ENCODE measurements at regions not wholly inside any gene's neighbourhood (a gene's known extent, or its start where the extent isn't known, plus 50 kb on each side); places are given as distances from the start of the nearest gene placed in this dataset.

GRCh38 chr5:165504674-165505073 lies 1999.3 kb downstream of the MAT2B start:
- H3K4me1 Mint-ChIP-seq = no peaks in the 10 kb centered on the region
- ChIA-PET CTCF (ENCODE audit: partially characterized antibody) (no interaction called here), POLR2A (ENCODE audit: partially characterized antibody) (no interaction called here)
- peaks cover 0 to 3% of the 10 kb centered on the region in 2 donors for H3K9me3 ChIP-seq (ENCODE audit: control insufficient read depth in 1 of 2, low read length in 2 of 2)
- H3K9me3 Mint-ChIP-seq = peaks cover 2 to 14% (median 8%) of the 10 kb centered on the region in 8 donors
- DNase-seq = no peak
- no peaks in the 10 kb centered on the region for H3K27me3 ChIP-seq (ENCODE audit: insufficient read depth, low read length)
- intact Hi-C loops (cut with micrococcal nuclease) = no loop called here
- no peaks in the 10 kb centered on the region for H3K36me3 ChIP-seq (ENCODE audit: insufficient read depth, low read length)
- no peaks in the 10 kb centered on the region for H3K36me3 Mint-ChIP-seq
- no peak overlapping the region for H3K4me3 ChIP-seq (ENCODE audit: low read length in 2 of 2)
- H3K27ac ChIP-seq (ENCODE audit: low read depth, low read length) = no peak overlapping the region
- H3K4me3 Mint-ChIP-seq = no peak overlapping the region
- no peak overlapping the region for H3K27ac Mint-ChIP-seq
- H3K4me1 ChIP-seq (ENCODE audit: insufficient read depth, low read length) = no peaks in the 10 kb centered on the region
- no peaks in the 10 kb centered on the region for H3K27me3 Mint-ChIP-seq

DNA sequence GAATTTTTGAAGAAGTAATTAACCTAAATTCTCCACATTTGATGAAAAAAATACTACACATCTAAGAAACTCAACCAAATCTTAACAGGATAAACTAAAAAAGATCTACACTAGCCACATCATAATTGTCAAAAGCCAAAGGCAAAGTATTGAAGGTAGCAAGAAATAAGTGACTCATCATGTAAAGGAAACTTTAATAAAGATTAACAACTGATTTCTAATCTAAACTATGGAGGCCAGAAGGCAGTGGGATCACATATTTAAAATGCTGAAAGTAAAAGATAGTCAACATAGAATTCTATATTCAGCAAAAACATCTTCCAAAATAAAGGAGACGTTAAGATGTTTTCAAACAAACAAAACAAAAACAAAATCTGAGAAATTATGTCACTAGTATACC lies 2002.9 kb downstream of the MAT2B start:
- no peaks in the 10 kb centered on the region for H3K4me1 ChIP-seq (ENCODE audit: insufficient read depth, low read length)
- POLR2A ChIA-PET (ENCODE audit: partially characterized antibody) = no interaction called here
- Mint-ChIP-seq H3K4me3 (no peak overlapping the region), H3K4me1 (no peaks in the 10 kb centered on the region), H3K27me3 (no peaks in the 10 kb centered on the region), H3K9me3 (peaks cover 4 to 16% (median 9%) of the 10 kb centered on the region in 8 donors), H3K27ac (no peak overlapping the region), H3K36me3 (no peaks in the 10 kb centered on the region)
- H3K4me3 ChIP-seq (ENCODE audit: low read length in 2 of 2) = no peak overlapping the region
- intact Hi-C loops (cut with micrococcal nuclease) = no loop called here
- no peak for DNase-seq
- H3K27me3 ChIP-seq (ENCODE audit: insufficient read depth, low read length) = no peaks in the 10 kb centered on the region
- CTCF ChIA-PET (ENCODE audit: partially characterized antibody) = no interaction called here
- no peak overlapping the region for H3K27ac ChIP-seq (ENCODE audit: low read depth, low read length)
- H3K36me3 ChIP-seq (ENCODE audit: insufficient read depth, low read length) = no peaks in the 10 kb centered on the region
- peaks cover 0 to 3% of the 10 kb centered on the region in 2 donors for H3K9me3 ChIP-seq (ENCODE audit: control insufficient read depth in 1 of 2, low read length in 2 of 2)

GRCh38 chr5:165508861-165509260 lies 2003.4 kb downstream of the MAT2B start:
- H3K4me3 Mint-ChIP-seq = no peak overlapping the region

DNA sequence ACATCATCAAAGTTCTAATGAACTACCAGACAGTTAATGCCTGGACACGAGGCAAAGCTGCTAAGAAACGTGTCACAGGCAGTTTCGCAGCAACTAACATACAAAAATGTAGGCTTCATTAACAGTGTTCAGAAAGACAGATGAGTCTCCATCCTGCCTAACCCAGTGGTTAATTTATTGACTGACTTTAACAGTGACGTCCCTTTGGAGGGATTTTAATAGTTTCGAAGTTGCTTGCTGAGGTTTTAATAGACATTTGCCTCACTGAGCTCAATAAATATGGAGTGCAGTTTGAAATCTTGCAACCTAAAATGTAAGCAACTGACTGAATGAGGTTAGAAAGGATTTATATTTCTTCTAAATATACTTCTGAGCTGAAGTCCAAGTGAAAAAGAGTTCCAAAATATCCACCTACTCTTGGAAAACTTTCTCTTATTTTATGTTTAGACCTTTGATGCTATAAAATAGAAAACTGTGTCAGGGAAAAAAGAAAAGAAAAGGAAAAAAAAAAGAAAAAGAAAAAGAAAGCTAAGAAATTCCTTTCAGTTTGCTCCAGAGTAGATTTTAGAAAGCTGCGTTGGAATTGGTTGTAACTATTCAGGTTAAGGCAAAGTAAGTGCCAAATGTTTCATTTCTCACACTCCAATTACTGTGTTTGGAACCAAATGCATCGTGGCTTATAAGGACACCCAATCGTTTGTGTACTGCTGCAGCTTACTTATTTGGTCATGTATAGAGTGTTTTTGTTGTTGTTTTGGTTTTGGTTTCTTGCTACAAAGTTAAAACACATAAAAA lies 2016.6 kb downstream of the MAT2B start:
- H3K27ac ChIP-seq (ENCODE audit: low read depth, low read length) = no peak overlapping the region
- Mint-ChIP-seq H3K4me3 (no peak overlapping the region), H3K9me3 (peaks cover 0 to 17% (median 10%) of the 10 kb centered on the region in 8 donors), H3K27me3 (no peaks in the 10 kb centered on the region), H3K4me1 (no peaks in the 10 kb centered on the region), H3K27ac (no peak overlapping the region), H3K36me3 (no peaks in the 10 kb centered on the region)
- CTCF ChIA-PET (ENCODE audit: partially characterized antibody) = no interaction called here
- no peak overlapping the region for H3K4me3 ChIP-seq (ENCODE audit: low read length in 2 of 2)
- intact Hi-C loops (cut with micrococcal nuclease) = no loop called here
- H3K9me3 ChIP-seq (ENCODE audit: control insufficient read depth in 1 of 2, low read length in 2 of 2) = no peaks in the 10 kb centered on the region
- no peaks in the 10 kb centered on the region for H3K36me3 ChIP-seq (ENCODE audit: insufficient read depth, low read length)
- DNase-seq = no peak
- H3K4me1 ChIP-seq (ENCODE audit: insufficient read depth, low read length) = no peaks in the 10 kb centered on the region
- POLR2A ChIA-PET (ENCODE audit: partially characterized antibody) = no interaction called here
- H3K27me3 ChIP-seq (ENCODE audit: insufficient read depth, low read length) = no peaks in the 10 kb centered on the region

More at GRCh38 chr5:165508861-165509260, 2003.4 kb downstream of the MAT2B start:
- Mint-ChIP-seq H3K27me3 (no peaks in the 10 kb centered on the region), H3K27ac (no peak overlapping the region), H3K9me3 (peaks cover 3 to 16% (median 9%) of the 10 kb centered on the region in 8 donors), H3K36me3 (no peaks in the 10 kb centered on the region), H3K4me1 (no peaks in the 10 kb centered on the region)
- intact Hi-C loops (cut with micrococcal nuclease) = no loop called here
- Histone ChIP-seq H3K27ac (ENCODE audit: low read depth, low read length) (no peak overlapping the region), H3K27me3 (ENCODE audit: insufficient read depth, low read length) (no peaks in the 10 kb centered on the region), H3K9me3 (ENCODE audit: control insufficient read depth in 1 of 2, low read length in 2 of 2) (peaks cover 0 to 6% of the 10 kb centered on the region in 2 donors), H3K4me3 (ENCODE audit: low read length in 2 of 2) (no peak overlapping the region), H3K36me3 (ENCODE audit: insufficient read depth, low read length) (no peaks in the 10 kb centered on the region), H3K4me1 (ENCODE audit: insufficient read depth, low read length) (no peaks in the 10 kb centered on the region)
- ChIA-PET CTCF (ENCODE audit: partially characterized antibody) (no interaction called here), POLR2A (ENCODE audit: partially characterized antibody) (no interaction called here)
- DNase-seq = no peak

GRCh38 chr5:165525271-165525670 lies 2019.9 kb downstream of the MAT2B start:
- Mint-ChIP-seq H3K9me3 (peaks cover 0 to 37% (median 14%) of the 10 kb centered on the region in 8 donors), H3K4me3 (no peak overlapping the region), H3K4me1 (no peaks in the 10 kb centered on the region), H3K27me3 (no peaks in the 10 kb centered on the region), H3K36me3 (no peaks in the 10 kb centered on the region), H3K27ac (no peak overlapping the region)
- no peaks in the 10 kb centered on the region for H3K9me3 ChIP-seq (ENCODE audit: control insufficient read depth in 1 of 2, low read length in 2 of 2)
- intact Hi-C loops (cut with micrococcal nuclease) = no loop called here
- POLR2A ChIA-PET (ENCODE audit: partially characterized antibody) = no interaction called here
- no peak for DNase-seq
- H3K4me1 ChIP-seq (ENCODE audit: insufficient read depth, low read length) = no peaks in the 10 kb centered on the region
- H3K27ac ChIP-seq (ENCODE audit: low read depth, low read length) = no peak overlapping the region
- H3K27me3 ChIP-seq (ENCODE audit: insufficient read depth, low read length) = no peaks in the 10 kb centered on the region
- CTCF ChIA-PET (ENCODE audit: partially characterized antibody) = no interaction called here
- no peak overlapping the region for H3K4me3 ChIP-seq (ENCODE audit: low read length in 2 of 2)
- H3K36me3 ChIP-seq (ENCODE audit: insufficient read depth, low read length) = no peaks in the 10 kb centered on the region

DNA sequence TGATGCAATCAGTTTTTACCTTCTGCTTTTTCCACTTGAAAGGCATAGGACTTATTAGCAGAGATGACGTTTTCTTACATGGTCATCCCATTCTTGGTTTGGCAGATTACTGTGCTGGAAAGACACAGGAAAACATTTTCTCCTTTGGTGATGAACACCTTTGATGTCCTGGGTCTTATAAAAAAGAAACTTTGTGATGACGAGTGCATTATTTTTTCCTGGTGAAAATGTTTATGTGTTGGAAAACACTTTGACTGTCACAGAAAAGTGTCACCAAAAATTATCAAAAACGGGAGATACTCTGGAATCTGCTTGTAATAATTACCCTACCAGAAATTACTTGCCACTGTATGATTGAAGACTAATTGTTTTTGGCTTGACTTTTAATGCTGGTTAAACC lies 2020.9 kb downstream of the MAT2B start:
- Histone ChIP-seq H3K4me1 (ENCODE audit: insufficient read depth, low read length) (no peaks in the 10 kb centered on the region), H3K36me3 (ENCODE audit: insufficient read depth, low read length) (no peaks in the 10 kb centered on the region), H3K4me3 (ENCODE audit: low read length in 2 of 2) (no peak overlapping the region), H3K27ac (ENCODE audit: low read depth, low read length) (no peak overlapping the region), H3K9me3 (ENCODE audit: control insufficient read depth in 1 of 2, low read length in 2 of 2) (no peaks in the 10 kb centered on the region), H3K27me3 (ENCODE audit: insufficient read depth, low read length) (no peaks in the 10 kb centered on the region)
- H3K27me3 Mint-ChIP-seq = no peaks in the 10 kb centered on the region
- DNase-seq = no peak
- H3K4me3 Mint-ChIP-seq = no peak overlapping the region
- no peak overlapping the region for H3K27ac Mint-ChIP-seq
- ChIA-PET POLR2A (ENCODE audit: partially characterized antibody) (no interaction called here), CTCF (ENCODE audit: partially characterized antibody) (no interaction called here)
- no peaks in the 10 kb centered on the region for H3K4me1 Mint-ChIP-seq
- H3K36me3 Mint-ChIP-seq = no peaks in the 10 kb centered on the region
- intact Hi-C loops (cut with micrococcal nuclease) = no loop called here
- H3K9me3 Mint-ChIP-seq = peaks cover 0 to 35% (median 14%) of the 10 kb centered on the region in 8 donors

GRCh38 chr5:165527577-165527976 lies 2022.2 kb downstream of the MAT2B start:
- Histone ChIP-seq H3K4me3 (ENCODE audit: low read length in 2 of 2) (no peak overlapping the region), H3K4me1 (ENCODE audit: insufficient read depth, low read length) (no peaks in the 10 kb centered on the region), H3K27ac (ENCODE audit: low read depth, low read length) (no peak overlapping the region), H3K9me3 (ENCODE audit: control insufficient read depth in 1 of 2, low read length in 2 of 2) (no peaks in the 10 kb centered on the region), H3K36me3 (ENCODE audit: insufficient read depth, low read length) (no peaks in the 10 kb centered on the region), H3K27me3 (ENCODE audit: insufficient read depth, low read length) (no peaks in the 10 kb centered on the region)
- POLR2A ChIA-PET (ENCODE audit: partially characterized antibody) = no interaction called here
- peaks cover 0 to 39% (median 16%) of the 10 kb centered on the region in 8 donors for H3K9me3 Mint-ChIP-seq
- H3K27ac Mint-ChIP-seq = no peak overlapping the region
- intact Hi-C loops (cut with micrococcal nuclease) = no loop called here
- CTCF ChIA-PET (ENCODE audit: partially characterized antibody) = no interaction called here
- no peaks in the 10 kb centered on the region for H3K27me3 Mint-ChIP-seq
- no peaks in the 10 kb centered on the region for H3K36me3 Mint-ChIP-seq
- H3K4me3 Mint-ChIP-seq = no peak overlapping the region
- H3K4me1 Mint-ChIP-seq = no peaks in the 10 kb centered on the region
- DNase-seq = no peak

Measured in CD4-positive, alpha-beta memory T cell (primary cell).